GM19025 (cell line): ENCODE measurements at regions not wholly inside any gene's neighbourhood (a gene's known extent, or its start where the extent isn't known, plus 50 kb on each side); places are given as distances from the start of the nearest gene placed in this dataset.

Experiments
- ATAC-seq: cut with Tn5 transposase; IDR thresholded peaks from one replicate; pipeline ENCODE4 v1.9.1; 2021; ENCODE audit warnings: mild to moderate bottlenecking, low read depth, moderate library complexity; ENCODE audit not compliant: unreplicated experiment

DNA sequence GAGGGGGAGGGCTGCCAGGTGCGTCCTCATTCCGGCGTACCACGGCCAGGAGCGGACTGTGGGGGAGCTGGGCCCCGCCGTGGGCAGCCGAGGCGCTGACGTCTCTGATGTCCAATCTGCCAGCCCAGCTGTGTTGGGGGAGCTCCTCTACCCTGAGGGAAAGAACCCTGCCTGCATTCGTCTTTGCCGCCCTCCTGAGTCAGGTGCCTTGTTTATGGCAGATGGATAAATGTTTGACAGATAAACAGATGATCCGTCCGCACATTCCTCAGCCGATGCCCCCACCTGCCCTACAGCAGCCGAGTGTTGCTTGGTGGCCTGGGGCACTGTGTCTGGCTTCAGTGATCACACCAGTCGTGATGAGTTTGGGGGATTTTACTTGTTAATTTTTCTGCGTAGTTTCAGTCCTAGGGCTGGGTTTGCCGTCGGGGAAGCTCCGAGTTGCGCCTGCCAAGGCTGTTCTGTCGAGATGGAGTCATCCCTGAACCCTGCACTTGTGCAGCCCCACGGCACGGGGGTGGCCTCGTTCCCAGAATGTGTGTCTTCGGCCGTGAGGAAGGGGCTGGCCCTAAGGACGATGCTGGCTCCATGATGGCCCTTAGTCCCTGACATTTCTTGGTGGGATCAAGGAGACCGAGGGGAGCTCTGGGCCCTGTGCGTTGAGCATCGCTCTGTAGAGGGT lies 1083.9 kb downstream of the BRD1 start:
- no peak for ATAC-seq

DNA sequence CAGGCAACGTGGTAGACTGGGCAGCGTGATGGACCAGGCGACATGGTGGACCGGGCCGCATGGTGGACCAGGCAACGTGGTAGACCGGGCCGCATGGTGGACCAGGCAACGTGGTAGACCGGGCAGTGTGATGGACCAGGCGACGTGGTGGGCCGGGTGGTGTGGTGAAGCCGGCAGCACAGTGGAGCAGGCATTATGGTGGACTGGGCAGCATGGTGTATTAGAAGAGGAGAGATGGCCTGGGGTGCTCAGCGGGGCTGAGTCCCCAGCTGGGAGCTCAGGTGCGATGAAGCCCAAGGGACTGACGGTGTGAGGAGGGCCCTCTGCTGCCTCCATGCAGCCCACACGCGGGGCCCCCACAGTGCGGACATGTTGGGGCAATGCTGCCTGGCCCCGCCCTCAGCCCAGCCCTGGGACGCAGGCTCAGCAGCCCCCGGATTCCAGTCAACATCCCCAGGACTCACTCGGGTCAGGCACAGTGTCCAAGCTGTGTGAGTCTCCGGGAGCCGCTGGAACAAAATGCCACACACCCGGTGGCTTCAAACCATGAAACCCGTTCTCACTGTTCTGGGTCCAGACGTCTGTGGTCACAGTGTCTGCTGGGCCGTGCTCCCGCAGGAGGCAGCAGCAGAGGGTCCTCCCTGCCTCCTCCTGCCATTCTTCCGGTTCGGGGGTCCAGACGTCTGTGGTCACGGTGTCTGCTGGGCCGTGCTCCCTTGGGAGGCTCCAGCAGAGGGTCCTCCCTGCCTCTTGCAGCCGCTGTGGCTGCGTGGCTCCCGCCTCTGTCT lies 1084.9 kb downstream of the BRD1 start:
- ATAC-seq = no peak

DNA sequence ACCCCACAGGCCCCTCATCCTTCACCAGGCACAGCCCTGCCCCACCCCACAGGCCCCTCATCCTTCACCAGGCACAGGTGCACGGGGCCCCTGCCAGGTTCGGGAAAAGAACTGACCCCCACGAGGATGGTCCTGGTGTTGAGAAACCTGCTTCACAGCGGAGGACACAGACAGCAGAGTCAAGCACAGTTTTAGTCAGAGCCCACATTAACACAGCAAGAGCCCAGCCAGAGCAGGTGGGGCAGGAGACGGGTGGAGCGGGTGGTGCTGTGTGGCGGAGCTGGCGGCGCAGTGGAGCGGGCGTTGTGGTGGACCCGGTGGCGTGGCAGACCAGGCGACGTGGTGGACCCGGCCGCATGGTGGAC lies 1085.5 kb downstream of the BRD1 start:
- no peak for ATAC-seq

DNA sequence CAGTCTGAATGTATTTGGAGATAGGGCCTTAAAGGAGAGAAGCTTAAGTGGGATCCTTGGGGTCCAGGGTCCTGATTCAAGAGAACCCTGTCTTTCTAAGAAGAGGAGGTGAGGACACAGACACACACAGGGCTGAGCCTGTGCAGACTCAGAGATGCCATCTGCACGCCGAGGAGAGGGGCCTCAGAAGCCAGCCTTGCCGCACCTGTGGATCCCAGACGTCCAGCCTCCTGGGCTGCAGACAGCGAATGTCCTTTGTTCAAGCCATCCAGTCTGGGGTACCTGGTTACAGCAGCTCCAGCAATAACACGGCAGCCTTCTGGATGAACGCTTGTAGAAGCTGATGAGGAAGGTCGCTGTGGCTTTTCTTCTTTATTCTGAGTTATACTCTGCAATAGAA lies 1086.1 kb downstream of the BRD1 start:
- no peak for ATAC-seq

DNA sequence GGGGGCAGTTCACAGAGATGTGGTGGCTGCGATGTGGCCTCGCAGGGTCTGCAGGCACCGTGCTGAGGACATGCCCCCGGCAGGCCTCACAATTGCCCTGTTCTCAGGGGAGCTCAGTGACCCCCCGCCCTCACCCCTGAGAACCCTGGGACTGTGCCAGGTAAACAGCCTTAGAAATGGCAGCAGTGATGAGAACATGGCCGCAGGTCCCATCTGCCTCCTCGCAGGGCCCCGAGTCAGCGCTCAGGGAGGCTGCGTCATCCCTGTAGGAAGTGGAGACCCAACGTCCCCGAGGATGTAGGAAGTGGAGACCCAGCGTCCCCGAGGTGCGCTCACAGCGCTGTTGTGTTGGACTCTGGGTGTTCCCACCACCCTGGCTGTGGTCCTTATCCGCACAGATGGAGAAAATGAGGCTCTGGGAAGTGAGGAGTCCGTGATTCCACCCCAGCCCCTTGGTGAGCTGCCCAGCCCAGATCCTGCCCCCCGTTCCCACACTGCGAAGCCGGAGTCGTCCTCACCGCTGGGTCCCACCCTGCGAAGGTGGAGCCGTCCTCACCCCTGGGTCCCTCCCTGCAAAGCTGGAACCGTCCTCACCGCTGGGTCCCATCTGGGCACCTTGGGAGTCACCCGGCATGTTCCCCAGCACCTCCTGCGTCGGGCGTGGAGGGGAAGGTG lies 1086.8 kb downstream of the BRD1 start:
- no peak for ATAC-seq

DNA sequence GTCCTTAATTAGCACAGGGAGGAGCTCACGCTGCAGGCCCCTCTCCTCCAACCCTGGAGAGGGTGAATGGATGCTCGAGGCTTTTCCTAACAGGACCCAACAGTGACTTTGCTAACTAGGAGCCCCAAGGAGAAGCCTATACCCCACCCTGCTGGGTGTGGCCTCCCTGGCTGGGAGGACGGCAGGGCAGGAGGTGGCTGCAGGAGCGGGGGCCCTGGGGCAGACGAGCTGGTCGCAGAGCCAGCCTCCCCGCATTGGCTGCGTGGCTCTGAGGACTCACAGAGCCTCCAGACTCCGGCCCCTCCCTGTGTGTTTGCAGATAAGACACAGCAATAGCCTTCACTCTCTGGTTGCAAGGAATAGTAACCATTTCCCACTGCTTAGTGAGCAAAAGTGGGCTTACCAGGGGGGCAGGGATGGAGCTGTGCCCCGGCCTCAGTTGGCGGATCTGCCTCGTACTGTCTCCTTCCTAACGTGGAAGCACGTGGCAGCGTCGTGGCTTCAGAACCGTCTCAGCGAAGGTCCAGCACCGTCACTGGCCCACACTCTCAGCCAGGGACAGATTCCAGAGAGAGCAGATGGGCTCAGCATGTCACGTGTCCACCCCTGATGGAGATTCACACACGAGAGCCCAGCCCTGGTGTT lies 1087.5 kb downstream of the BRD1 start:
- no peak for ATAC-seq

DNA sequence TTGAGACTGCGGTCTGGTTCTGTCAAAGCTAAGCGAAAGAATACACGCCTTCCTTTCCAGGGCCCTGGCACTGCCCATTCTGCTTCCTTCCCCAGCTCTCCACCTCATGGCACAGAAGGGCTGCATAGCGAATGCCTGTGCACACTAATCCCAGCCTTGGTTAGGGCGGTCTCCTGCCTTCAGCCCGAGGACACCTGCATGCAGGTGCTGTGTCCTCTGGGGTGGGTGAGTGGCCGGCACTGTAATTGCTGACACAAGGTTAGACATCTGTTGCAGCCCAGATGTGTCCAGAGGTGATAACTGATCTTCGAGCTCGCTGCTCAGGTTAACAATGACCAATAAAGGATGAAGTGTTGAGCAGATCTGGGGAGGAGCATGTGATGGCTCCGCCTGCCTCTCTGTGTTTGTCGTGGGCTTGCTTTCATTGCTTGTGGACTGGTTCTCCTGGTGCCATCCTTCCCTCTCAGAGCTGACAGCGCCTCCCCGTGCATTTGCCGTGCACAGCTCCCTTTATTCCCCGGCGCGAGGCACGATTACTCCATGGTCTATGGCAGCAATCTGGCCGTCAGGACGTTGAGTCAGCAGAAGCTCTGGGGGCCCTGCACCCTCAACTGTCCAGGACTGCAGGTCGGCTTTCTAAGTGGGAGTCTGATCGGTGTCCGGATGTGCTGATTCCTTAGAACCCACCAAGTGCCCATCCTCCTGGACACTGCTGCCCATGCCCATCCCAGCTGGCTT lies 1088.2 kb downstream of the BRD1 start:
- no peak for ATAC-seq

DNA sequence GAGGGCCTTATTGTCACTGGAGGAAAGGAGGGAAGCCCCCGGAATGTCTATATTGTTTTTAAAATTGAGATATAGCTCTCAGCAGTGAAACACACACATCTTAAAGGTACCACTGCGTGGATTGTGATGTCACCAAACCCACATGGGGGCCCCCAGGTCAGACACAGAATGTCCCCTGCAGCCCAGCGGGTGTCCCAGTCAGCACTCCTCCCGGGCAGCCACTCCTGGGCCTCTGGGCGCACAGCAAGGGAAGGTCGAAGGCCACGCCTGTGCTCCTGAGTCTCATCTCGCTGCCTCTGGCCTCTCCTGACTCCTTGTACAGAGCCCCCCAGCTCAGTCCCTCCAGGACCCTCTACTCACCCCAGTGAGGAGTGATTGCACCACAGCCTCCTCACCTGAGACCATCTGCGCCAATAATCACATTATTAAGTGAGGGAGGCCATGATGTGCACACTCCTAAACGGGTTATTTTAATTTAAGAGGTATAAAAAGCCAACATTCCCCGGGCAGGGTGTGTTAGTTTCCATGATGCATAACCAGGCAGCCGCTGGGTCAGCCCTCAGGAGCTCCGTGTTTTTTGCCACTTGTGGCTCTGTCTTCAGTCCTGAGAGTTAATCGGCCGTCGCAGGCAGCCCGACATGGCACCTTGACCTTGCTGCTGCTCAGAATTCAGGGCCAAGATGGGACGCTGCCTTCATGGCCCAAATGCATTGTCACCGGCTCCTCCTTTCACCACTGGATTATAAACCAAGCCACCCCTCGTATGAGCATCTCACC lies 1089.3 kb downstream of the BRD1 start:
- ATAC-seq = no peak

DNA sequence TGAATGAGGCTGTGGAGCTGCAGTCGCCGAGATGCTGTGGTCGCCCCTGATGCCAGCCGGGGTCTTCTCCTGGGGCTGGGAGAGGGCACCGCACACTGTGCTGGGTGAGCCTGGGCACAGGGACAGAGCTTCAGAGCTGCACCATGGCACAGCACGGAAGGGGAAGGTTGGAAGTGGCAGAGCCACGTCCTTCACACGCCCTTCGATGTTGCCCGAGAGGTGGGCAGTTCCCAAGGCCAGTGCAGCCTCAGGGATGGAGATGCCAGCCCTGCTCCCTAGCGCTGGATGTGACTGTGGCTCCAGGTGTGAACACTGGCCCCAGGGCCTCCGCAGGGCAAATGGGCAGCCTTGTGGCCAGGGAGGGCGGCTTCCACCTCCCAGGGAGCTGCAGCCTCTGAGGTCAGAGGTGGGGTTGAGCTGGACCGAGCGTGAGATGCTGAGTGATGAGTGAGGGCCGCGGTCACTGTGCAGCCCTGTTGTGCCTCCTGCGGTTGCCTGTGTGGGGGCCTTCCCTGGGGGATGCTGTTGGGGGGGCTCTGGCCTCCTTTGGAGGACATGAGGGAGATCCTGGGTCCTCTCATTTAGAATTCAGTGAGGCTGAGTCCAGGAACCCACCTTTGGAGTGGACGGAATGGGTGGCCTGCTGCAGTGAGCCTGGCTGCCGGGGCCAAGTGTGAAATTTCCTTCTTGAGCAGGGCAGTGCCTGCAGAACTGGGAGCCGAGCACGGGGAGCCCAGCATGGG lies 1090.0 kb downstream of the BRD1 start:
- ATAC-seq = no peak

DNA sequence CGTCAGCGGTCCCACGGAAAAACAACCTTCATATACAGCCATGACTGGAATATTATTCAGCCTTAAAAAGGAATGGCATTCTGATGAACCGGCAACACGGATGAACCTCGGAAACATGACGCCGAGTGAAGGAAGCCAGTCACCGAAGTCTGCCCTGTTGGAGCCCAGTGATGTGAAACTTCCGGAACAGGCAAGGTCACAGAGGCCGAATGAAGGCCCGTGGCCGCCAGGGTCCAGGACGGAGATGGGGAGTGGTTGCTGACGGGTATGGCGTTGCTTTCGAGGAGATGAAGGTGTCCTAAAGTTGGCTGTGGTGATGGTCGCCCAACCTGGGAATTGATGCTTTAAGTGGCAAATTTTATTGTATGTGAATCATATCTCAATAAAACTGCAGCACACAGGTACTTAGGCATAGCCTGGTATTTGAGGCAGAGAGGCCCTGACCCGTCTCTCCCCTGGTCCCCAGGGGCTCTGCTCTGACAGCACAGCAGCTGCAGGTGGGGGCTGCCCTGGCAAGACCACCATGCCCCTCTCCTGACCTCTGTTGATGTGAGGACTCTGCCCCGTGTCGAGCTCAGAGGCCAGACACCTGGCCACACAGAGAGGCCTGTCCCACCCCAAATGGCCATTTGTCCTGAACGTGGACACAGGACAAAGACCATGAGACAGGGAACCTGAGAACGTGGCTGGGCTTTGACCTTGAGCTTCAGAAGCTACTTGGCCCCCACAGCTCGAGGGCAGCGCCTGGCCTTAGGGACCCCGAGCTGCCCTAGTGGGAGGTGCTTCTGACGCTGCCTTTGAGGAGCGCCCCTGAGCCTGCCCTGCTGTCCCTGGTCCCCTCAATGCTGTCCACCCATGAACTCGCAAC lies 1090.8 kb downstream of the BRD1 start:
- ATAC-seq = no peak

DNA sequence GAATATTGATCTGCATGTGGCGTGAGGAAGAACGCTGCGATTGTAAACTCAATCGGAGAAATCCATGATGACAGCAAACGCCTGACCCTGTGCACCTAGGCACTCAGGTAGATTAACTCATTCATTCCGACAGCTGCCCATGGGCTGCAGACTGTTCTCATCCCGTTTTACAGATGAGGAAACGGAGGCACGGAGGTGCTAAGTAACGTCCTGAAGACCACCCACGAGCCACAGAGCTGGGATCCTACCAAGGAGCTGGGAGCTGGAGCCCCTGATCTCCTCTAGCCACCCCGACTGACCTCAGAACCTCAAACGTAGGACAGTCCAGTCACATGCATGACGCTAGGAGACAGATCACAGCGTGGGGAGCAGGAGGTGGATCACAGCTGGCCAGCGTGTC lies 1092.7 kb downstream of the BRD1 start:
- no peak for ATAC-seq

DNA sequence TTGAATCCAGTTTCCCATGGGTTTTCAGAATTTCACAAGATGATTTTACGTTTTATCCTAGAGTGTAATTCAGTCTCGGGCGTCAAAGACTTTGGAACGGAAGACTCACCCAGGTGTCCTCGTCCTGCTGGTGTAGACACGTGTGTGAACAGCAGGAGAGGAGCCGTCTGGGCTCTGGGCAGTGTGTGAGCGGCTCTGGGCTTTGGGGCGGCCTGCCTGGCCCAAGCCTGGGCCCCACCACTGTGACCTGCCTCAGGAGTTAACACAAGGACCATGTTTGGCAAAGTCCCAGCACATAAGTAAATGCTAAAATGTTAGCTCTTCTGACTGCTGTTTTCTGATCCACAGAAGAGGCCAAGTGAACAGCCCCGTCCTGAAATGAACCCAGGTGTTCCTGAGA lies 1093.3 kb downstream of the BRD1 start:
- ATAC-seq = no peak

DNA sequence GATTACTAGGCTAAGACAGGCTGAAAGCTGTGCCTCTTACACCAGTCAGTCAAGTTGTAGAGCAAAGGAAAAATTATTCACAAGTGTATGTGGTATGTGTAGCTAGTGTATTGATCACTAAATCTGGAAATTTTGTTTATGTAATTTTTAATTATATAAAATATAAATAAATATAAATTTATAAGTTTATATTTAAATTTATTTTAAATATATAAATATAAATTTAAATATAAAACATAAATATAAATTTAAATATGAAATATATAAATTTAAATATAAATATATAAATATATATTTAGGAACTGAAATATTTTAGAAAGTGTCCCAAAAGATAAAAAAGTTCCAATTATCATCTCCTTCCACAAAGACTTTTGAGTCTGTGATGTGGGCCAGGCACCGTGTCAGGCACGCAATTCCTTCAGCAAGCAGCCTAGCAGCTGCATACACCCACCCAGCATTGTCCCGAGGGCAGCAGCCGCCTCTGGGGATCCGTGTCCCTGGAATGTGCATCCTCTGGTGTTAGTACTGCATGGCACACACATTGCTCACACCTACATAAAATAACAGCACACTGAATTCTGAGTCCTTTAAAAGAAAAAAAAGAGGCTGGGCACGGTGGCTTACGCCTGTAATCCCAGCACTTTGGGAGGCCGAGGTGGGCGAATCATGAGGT lies 1098.0 kb downstream of the BRD1 start:
- ATAC-seq = no peak

DNA sequence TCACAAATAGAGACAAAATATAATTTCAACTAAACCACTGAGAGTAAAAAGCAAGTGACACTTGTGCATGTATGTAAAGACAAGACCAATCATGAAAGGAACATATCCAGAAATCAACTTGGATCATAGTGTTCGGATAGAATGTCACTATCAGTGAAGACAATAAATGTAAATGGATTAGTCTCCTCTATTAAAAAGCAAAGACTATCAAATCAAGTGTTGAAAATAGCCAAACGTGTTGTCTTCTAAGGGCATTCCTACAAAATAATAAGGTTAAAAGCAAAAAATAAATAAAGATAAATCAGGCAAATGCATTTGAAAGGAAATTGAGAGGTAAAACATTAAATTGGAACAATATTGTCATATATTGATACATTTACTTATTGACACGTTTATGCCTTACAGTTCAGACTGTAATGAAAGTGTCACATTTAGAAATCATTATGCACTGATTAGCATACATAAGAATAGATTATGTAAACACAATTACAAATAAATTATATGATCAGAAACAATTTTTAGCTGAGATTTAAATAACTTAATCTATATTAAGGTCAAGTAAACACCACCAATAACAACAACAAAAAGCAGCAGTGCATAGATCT lies 1100.1 kb downstream of the BRD1 start:
- no peak for ATAC-seq

DNA sequence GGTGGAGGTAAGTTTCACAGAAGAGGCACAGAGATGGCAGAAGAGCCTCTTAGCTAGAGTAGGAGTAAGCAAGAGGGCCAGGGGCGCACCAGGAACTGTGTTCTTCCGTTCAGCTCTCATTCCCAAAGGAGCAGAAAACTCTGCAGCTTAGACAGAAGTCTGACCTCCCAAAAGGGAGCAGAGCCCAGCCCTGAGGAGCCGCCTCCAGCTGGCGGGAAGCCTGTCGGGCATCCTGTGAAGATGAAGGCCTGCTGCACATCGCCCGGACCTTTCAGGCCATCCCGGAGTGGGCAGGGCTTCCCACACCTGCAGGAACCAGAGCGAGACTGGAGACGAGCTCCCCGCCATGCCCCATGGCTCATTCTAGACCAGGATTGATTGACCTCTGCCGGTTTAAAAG lies 1102.8 kb downstream of the BRD1 start:
- no peak for ATAC-seq

DNA sequence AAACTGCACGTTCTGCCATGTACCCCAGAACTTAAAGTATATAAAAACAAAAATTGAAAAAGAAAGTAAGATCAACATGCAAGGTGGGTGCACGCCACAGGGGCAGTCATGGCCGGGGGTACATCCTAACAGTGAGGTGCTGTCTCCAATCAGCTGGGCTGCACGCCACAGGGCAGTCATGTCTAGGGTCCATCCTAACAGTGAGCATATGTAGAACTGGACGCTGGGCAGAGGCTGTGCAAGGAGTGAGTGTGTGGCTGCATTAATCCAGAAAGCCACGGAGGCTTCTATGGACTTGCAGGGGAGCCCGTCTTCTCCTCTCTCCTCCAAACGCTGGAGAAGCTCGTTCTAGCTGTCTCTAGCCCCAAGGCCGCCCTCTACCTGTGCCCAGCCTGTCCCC lies 1105.0 kb downstream of the BRD1 start:
- ATAC-seq = no peak

DNA sequence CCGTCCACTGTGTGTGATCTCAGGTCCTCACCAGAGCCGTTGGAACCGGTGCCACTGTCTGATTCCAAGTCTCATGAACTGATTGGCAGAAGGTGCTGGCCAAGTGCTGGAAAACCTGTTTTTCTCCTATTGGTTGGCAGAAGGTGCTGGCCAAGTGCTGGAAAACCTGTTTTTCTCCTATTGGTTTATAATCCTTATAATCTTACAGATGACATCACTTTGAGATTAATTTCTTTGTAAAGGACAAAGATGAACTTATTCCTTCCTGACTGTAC lies 1106.3 kb downstream of the BRD1 start:
- no peak for ATAC-seq
